HG03460 (cell line): ENCODE measurements at regions not wholly inside any gene's neighbourhood (a gene's known extent, or its start where the extent isn't known, plus 50 kb on each side); places are given as distances from the start of the nearest gene placed in this dataset.

Experiments used
- ATAC-seq: cut with Tn5 transposase; IDR thresholded peaks from one replicate; pipeline ENCODE4 v1.9.1; 2021; ENCODE audit not compliant: unreplicated experiment

DNA sequence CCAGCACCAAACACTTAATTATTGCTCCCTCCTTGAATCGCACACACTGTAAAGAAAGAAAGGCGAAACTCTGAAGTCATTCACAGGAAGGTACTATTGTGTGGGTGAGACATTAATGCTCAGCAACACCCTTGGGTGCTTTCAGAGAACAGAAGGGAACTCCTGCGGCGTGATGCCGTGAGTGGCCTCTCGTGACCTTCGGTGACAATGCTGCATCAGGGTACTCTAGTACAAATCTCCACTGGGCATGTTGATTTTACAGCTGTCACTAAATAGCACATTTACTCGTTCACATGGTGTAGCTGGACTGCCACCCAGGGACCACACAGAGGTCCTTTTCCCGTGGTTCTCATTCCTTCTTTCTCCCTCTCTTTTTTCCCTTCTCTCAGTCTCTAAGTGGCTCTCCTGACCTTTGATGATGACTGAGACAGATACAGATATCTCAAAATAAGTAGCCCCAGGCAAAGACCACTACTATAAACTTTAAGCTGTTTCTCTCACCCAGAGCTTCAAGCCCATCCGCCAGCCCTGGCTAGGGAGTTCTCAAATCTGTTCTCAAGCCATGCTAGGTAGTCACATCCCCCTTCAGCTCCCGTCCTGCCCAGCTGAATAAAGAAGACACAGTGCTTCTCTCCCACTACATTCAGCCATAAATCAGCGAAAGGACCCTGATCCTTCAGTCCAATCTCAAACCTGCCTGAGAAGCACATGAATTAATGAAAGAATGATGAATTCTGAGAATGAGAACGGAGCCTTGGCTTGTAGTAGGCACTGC, 223.4 kb upstream of the FMN2 start:
- ATAC-seq: no peak

DNA sequence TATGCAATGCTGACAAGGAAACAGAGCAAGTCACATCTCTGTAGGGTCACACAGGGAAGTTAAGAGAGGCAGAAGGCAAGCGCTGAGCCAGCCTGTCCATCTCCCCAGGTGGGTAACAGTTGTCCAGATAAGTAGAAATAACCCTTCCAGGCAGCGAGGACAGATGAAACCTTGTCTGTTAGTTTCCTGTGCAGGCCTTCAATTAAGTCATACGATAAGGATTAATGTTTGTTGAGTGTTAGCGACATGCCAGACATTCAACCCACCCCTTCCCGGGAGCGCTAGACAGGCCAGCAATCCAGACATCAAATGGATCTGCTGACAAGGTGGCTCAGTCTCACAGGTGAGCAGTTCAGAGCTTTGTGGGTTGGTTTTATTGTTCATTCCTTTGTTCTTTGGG, 221.5 kb upstream of the FMN2 start:
- no peak for ATAC-seq

DNA sequence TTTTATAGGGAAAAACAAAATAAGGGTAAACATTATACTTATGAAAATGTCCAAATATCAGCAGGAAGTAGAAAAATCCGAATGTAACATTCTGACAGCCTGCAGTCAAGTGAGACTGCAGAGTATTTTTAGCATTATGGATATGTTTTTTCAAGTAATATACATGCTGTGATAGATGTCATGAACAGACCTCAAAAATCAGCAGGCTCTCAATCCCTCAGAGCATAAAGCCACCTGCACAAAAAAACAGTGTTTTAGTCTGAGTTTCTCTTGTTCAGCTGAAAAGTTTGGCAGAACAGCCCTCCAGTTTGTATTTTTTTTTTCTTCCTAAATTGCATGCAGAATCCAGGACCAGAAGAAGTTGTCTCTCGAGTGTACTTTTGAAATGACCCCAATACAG, 219.1 kb upstream of the FMN2 start:
- no peak for ATAC-seq

DNA sequence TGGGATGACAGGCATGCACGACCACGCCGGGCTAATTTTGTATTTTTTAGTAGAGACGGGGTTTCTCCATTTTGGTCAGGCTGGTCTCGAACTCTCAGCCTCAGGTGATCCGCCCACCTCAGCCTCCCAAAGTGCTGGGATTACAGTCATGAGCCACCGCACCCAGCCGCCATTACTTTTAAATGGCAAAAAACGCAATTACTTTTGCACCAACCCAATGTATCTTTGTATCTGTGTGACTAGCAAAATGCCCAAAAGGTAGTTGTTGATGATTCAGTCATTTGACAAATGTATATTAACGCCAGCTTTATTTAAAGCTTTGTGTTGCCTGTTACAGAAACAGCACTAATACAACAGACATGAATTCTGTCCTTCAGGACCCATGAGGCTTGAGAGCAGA, 216.9 kb upstream of the FMN2 start:
- ATAC-seq: no peak

DNA sequence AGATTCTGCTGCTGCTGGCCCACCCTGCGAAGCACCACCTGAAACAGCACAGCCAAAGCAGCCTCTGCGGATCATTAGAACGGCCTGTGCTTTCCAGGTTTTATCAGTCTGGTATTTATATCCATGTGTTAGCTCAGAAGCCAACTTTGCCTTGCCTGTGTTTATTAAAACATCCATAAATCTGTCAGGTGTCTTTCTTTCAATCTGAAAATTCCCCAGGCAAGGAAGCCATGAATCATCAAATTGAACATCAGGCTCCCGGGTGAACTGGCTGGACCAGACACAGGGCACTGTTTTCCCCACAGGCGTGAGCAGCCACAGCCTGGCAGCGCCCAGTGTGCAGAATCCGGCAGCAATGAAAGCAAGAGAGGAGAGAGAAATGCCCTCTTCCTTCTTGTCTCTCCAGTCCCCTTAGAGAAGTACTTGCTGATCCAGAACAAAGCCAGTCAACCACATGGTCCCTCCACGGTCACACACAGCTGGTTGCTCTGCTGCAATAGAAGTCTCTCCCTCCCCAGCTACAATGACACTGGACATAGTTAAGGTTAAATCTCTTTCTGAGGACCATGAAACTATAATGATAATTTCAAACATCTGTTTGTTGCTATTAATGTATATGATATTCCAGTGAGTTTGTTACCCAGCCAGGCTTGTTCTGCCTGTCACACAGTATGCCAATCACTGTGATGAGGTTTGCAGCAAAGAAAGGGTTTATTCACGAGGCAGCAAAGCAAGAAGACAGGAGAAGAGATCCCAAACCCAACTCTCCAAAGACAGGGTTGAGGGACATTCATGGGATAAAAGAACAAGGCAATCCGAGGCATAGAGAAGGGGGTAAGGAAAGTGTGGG, 212.1 kb upstream of the FMN2 start:
- no peak for ATAC-seq

DNA sequence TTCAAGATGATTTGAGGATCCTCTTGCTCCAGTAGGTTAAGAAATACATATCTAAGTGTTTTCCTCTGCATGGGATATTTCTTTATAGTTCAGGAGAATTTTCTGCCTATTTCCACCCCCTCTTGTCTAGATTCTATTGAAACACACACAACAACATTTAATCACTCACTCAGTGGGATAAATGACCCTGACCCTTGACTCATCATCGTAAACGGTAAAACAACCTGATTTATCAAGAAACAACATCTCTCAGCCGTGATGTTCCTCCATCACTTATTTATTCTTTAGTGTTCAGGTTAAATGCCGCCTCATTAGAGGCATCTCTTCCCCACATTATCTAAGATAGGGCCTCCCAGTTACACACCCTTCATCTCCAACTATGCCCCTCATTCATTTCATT, 208.7 kb upstream of the FMN2 start:
- ATAC-seq: no peak

DNA sequence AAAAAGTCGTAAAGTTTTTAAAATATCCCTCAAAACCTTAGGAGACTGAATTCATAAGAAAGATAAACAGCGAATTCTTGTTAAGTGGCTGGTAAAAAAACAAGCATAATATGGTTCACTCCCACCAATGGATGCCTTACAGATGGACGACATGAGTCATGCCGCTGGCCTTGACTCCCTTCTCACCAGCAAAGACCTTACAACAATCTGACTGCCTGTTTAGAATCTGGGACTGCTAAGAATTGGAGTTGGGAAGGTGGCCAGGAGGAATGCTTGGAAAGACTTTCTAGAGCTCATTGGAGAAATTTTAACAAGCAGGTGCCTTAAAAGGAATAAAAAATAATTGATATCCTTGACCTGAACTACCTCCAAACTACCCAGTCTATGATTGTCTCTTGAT, 206.9 kb upstream of the FMN2 start:
- ATAC-seq: no peak

DNA sequence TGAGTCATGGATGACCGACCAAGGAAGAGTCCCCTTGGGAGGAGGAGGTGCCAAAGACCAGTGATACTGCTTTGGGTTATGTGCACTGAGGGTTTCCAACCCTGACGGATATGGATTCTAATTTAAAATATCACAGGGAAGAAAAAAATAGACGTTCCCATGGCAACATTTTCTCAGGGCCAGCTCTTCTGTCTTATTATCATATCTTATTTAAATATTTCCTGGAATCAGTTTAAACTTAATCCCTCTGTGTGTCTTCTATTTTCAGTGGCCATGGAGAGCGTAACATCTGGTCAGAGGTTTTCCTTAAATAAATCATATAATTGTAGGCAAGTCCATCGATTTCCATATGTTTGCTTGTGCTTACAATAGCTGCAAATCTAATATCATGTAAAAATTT, 205.4 kb upstream of the FMN2 start:
- no peak for ATAC-seq

DNA sequence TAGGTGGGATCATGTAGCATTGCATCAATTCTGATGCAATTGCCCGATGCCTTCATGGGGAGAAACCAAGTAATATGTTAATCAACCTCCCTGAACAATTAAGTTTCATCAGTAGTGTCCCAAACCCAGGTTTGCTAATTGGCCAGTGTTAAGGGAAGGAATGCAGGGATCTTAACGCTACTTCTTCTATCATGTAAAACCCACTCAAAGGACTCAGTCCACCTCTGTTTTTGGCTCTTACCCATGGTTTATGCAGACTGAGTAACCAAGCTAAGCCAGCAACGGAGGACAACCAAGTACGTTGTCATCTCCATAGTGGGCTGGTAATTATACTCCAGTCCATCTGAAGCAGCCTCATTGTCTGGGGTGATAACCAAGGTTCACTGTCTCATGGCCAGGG, 203.0 kb upstream of the FMN2 start:
- ATAC-seq: no peak

DNA sequence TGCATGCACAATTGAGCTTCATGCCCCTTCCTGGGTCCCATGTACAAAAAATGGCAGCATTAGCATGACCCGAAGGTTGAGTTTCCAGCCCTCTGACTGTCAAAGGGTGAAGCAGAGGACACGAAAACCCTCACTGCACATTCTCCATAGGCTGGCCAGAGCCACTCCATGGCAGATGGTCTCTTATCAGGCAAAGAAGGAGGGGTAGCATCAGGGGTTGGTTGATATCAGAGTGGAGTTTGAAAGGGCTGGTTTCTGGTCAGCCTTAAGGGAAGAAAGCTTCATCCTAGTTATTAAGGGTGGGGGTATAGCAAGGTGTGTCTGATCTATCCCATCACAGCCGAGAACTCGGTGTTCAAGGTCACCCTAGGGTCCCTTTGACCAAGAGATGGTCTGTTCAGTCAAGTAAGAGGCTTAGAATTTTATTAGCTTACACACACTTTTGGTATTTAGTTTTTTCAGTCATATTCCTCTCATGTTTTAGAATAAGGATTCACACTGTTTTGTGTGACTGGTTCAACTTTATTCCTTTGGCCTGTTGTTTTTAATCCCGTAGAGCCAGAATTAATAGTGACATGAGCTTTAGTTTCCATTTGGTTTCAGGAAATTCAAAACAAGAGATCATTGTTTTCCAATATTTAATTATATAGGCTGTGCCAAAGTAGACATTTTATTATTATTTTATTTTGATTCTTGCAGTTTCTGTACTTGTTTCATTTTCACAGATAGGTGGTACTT, 199.9 kb upstream of the FMN2 start:
- no peak for ATAC-seq

DNA sequence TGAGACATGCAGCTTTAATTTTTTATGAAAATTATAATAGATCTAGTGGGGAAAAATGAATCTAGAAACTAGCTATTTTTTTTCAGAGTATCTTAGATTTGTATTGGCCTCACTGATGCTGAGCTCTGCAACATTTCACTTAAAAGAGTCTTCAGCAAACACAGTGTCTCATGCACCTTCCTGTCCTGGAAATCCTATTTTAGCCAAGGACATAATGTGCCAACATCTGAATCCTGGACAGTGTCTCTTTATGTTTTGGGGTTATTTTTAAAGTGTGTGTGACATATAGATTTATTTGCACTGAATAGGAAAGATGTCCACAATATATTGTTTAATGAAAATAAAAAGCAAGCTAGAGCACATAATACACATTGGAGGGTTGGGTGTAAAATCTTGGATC, 199.1 kb upstream of the FMN2 start:
- no peak for ATAC-seq

DNA sequence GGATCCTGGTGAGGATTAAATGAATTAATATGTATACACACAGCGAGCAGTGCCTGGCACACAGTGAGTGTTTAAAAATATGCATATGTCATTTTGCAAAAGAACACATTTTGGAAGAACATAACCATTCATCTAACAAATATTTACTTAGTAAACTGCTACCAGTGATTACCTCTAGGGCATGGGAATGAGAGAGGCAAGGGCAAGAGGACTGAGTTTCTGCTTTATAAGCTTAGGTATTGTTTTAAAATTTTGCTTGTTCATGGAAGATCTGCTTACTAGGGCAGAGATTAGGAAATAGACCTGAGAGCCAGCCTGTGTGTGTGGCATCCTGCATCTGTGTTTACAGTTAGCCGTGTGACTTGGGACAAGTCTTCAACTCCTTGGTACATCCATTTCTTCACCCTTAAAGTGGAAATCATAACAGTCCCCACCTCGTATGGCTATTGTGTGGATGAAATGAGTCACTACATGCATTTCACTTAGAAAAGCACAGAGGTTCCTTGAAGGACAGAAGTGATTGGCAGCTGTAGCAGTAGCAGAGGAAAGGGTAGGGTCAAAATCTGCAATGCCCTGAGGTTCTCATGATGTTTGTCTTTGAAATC, 198.5 kb upstream of the FMN2 start:
- no peak for ATAC-seq

DNA sequence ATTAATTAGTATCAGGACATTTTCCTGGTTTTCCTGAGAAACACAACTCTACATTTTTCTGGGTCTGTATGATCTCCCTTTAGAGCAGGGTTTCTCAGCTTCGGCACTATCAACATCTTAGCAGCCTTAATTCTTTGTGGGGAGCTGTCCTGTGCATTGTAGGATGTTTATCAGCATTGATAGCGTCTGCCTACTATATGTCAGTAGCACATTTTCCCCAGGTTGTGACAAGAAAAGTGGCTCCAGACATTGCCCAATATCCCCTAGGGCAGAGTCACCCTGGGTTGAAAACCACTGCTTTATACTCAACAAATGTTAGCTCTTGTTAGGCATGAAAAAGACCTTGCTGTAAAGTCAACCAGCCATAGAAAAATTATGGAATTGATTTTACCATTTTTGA, 195.1 kb upstream of the FMN2 start:
- no peak for ATAC-seq

DNA sequence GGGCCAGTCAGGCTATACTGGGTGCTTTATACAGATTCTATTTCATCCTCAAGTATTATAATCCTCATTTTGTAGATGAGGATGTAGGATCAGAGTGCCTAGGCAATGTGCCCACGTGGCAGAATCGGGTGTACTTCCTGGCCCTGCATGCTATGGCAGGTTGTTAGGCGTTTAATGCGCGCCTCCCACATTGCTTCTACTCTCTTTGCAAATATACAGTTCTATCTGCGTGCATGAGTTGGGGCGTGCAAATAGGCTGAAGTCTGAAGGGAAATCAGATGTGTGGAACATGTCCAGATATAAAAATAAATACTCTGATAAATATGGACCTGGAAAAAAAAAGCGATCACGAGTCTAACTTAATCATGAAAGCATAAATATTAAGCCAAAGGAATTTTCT, 194.7 kb upstream of the FMN2 start:
- no peak for ATAC-seq

DNA sequence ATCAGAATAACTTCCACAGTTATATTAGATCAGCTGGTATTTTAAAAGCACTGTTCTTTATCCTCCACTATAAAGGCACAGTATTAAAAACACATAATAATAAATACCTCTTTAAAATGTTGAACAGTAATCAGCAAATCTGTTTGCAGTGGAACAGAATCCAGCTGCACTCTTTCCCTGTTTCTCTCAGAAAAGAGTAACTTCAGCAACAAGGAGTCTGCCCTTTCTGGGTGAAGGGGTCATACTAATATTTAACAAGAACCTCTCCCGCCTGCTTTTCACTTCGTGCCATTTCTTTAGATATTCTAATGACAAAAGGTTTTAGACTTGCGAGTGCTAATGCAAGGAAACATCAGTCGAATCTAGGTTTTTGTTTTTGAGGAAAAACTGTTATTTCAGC, 194.2 kb upstream of the FMN2 start:
- no peak for ATAC-seq

DNA sequence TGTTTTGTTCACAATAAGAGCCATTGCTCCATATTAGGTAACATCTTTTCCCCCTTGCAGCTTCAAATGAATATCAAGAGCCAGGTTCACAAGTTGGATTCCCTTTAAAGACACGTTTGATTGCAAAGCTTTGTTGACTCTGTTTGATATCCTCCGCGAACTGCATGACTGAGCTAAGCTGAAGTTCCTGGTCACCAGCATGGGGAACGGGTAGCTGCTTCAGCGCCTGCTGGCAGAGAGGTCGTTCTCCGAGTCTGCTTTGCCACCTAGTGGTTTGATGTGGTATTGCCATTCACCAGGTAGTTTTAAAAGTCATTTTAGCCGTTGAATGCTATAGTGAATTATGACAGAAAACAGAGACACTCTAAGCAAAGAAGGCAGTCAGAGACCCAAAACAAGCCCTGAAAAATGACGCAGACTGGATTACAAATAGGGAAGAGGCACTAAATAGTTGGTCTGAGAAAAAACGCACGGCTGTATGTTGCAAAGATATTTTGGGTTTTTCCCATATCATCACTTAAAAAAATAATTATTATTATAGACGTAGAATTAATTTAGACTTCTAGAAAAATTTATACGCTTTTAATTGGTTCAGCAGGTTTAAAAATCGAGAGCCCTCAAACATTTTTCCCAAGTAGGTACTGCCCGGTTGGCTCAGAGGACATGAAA, 193.5 kb upstream of the FMN2 start:
- ATAC-seq: peak; percentile 91

DNA sequence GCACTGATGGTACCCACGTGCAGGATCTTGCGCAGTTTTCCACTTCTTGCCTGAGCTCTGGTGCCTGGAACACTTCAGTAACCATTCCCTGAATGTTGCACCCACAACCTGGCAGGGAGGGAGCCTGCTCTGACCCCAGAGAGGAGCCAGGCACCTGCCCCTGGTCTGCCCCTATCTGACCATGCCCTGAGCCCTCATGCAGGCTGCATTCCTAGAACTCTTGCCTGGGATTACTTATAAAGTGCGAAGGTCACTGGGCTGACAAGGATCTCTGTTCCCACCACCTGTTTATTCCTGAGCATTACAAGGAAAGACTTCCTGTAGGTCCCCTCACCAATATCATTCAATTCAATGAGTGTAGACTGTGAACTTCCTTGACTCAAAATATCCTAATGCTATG, 191.9 kb upstream of the FMN2 start:
- ATAC-seq: no peak

DNA sequence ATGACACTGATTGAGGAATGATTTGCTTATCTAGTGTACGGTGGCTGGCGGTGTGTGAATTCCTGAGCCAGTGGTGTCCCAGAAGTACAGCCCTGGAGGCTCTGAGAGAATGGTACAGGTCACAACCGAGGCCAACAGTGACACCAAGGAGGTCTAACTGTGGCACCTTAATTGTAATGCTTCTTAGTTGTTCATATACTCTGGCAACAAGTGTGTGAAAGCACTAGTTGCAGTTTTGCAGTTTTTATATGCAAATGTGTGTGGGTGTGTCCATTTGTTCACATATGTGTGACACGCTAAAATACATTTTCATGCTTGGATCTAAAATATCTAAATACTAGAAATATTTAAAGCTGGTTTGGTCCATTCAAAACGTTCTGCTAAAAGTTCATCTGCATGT, 185.3 kb upstream of the FMN2 start:
- ATAC-seq: no peak

DNA sequence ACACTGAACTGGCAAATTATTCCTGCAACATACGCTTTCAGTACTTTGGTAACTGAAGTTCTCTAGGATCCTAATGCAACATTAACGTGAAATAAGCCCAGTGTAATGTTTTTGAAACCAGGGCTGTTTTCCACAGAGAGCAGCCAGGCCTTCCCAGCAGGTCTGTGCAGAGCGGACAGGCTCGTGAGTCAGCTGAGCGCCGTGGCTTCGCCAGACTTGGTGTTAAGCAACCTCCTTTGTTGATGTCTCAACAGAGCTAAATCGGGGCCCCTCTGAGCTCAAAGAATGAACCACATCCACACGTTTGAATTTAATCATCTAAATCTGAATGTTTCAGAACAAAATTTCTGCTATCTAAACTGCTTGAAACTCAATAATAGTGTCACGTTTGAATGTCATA, 181.8 kb upstream of the FMN2 start:
- ATAC-seq: no peak

DNA sequence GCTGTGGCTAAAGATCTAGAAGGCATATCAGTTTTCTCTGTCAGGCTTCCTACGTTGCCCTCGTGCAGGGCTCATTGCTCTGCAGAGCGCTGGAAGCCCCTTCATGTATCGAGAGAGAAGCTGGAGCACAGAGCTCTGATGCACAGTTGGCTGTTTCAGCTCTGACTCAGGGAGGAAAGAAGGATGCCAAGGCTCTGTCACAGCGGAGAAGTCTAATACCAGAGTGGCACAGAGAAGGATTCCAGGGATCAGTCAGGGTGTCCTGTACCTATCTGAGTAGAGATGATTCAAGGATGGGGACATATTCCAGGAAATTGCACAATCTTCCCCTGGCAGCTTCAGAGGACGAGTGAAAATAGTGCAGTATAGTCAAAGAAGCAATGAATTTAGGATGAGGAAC, 179.2 kb upstream of the FMN2 start:
- ATAC-seq: no peak

DNA sequence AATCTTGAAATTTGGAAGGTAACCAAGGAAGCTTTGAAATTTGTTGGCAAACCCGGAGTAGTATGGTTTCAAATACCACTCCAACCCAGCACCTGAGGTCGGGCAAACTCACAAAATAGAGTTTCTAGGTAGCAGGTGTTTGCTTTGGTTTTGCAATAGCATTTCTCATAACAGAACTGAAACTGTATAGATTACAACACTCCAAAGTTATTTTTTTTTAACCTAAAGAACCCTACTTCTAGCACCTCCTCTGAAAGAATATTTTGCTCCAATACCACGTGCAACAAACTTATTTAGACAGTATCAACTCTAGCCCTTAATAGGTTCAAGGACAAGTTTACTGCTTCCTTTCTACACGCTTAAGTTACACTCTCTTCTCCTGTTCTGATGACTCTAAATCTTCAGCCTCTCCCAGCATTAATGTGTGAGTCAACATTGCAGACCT, 178.5 kb upstream of the FMN2 start:
- ATAC-seq: no peak
